ENCODE measurements at regions not wholly inside any gene's neighbourhood (a gene's known extent, or its start where the extent isn't known, plus 50 kb on each side); places are given as distances from the start of the nearest gene placed in this dataset.

GRCh38 chr3:178260887-178261565, 275.2 kb upstream of the KCNMB2 start:
- no peak for DNase-seq

DNA sequence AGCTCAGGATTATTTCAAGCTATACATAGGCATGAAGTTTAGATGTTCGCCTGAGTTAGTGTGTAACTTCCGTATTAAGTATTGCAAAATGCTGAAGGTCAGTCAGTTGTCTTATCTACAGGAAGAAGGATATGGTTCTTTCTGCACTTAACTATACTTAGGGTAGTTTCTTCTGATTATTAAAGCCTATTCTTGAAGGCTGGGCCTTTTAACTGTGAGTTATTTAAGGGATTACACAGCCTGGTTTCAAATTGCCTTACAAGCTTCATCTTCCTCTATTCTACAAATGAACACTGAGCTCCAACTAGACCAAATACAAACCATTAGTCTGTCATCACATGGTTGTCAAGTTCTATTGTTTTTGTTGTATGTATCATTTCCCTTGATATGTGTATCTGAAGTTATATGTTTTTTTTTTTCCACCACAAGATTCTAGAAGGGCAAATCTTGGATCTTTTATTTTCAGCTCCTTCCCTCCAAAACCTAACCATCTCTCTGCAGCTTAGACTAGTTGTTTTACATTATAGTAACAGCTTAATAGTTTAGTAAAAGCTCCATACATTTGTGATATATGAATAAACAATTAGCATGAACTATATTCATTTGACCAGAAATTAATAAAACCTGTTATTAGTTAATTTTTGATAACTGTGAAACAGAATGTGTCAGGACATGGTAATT, 272.9 kb upstream of the KCNMB2 start:
- DNase-seq = no peak

GRCh38 chr3:178267158-178267844, 268.9 kb upstream of the KCNMB2 start:
- no peak for DNase-seq

DNA sequence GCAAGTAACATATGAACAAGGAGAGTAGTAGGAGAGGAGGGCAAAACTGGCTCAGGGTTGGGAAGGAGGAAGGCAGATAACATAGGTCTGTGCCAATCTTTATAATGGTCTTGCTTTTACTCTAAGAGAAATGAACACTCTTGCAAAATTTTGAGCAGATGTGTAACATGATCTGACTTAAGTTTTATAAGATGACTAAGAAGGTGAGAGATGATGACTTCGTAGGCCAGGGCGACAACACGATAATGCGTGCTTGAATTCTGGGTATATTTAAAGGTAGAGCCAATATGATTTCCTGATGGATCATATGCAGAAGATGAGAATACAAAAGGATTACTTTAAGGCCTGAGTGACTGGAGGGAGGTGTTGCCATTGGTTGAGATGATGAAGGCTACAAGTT, 265.4 kb upstream of the KCNMB2 start:
- no peak for DNase-seq

DNA sequence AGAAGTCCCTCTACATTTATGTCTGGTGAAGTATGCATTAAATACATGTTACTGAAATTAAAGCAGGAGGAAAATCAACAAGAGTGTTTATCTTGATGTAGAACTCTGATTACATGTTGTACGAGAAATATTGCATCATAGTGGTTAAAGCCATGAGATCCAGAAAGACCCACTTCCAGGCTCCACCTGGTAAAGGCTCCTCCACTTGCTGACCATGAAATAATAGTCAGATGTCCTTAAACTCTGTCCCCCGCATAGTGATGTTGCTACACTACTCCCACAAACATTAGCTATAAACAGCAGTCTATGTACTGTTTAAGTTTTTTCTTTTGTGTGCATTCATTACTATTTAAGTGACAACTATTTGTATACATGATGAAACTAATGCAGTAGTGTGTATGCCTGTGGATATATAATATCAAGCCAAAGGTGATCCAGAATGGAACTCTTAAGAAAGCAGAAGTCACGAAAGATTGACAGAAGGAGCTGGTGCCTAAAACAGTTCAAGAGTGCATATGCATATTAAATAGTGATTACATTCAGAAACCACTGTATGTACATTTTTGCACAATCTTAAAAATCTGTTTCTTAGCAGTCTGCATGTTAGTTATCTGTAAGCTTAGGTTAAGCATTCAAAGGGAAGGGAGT, 264.4 kb upstream of the KCNMB2 start:
- DNase-seq = no peak

GRCh38 chr3:178272841-178273240, 263.4 kb upstream of the KCNMB2 start:
- DNase-seq = no peak

- no peak for DNase-seq
Measured at GRCh38 chr3:178274711-178275110, 261.5 kb upstream of the KCNMB2 start.

DNA sequence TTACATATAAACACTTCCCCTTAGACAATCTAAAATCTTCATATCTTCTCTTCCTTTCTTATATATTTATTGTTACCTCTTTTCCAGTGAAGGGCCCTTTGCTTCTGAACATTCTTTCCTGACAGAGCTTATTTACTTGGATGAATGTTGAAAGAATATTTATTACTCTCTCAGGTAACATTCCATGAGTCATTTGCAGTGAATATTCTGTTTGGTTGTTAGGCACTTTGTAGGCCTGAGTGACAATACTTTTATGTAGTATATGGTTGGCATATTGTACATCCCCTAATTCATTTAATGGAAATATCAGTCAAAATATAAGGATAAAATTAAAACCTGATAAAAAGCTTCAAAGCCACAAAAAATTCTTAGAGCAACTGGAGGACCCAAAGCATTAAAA, 260.9 kb upstream of the KCNMB2 start:
- DNase-seq = no peak

DNA sequence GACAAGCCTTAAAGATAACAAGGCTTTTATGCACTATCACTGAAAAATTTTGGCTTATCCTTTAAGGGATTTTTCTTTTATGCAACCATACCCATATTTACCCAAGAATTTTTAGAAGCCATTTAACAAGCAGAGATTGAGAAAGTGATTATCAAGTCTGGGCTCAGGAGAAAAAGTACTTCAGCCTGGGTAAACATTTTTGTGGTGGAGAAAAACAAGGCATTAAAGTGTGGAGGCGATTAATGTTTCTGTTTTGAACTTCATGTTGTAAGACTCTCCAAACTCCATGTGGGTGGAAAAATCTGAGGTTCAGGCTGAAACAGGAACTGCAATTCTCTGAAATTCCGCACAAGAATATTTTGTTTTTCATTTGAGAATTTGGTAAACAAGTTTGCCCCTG, 260.4 kb upstream of the KCNMB2 start:
- DNase-seq = no peak

- no peak for DNase-seq
Measured at GRCh38 chr3:178277605-178278004, 258.6 kb upstream of the KCNMB2 start.

GRCh38 chr3:178283561-178283960, 252.7 kb upstream of the KCNMB2 start:
- DNase-seq = no peak

GRCh38 chr3:178284181-178284580, 252.1 kb upstream of the KCNMB2 start:
- DNase-seq = no peak

DNA sequence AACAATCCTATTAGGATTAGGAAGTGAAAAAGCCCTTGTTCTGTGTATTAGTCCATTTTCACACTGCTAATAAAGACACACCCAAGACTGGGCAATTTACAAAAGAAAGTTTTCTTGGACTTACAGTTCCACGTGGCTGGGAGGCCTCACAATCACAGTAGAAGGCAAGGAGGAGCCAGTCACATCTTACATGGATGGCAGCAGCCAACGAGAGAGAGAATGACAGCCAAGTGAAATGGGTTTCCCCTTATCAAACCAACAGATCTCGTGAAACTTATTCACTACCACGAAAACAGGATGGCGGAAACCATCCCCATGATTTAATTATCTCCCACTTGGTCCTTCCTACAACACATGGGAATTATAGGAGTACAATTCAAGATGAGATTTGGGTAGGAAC, 248.2 kb upstream of the KCNMB2 start:
- DNase-seq = no peak

DNA sequence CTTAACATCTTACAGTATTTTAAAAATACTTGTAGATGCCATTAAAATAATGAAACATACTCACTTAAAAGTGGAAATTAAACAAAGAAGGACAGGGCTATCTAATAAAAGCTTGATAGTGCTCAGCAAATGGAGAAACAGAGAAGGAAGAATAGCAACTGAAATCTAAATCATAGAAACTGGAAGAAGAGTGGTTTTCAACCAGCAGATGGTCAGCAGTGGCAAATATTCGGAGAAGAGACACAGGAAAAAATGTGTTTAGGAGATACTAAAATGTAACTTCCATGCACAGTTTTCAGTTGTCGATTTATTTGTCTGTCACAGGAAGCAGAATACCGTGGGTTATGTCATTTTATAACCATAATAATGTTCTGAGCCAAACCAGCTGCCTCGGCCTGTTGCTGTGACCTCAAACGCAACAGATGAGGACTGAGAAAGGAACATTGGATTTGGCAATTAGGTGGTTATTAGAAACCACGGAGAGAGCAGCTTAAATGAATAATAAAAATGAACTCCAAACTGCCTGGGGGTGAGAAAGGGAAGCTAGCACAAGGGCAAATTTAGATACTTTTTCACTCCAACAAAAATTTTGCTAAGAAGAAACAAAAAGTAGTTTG, 246.6 kb upstream of the KCNMB2 start:
- no peak for DNase-seq

- DNase-seq = no peak
Measured at GRCh38 chr3:178291574-178292370, 244.5 kb upstream of the KCNMB2 start.

- DNase-seq = no peak
Measured at GRCh38 chr3:178295292-178295912, 240.8 kb upstream of the KCNMB2 start.

DNA sequence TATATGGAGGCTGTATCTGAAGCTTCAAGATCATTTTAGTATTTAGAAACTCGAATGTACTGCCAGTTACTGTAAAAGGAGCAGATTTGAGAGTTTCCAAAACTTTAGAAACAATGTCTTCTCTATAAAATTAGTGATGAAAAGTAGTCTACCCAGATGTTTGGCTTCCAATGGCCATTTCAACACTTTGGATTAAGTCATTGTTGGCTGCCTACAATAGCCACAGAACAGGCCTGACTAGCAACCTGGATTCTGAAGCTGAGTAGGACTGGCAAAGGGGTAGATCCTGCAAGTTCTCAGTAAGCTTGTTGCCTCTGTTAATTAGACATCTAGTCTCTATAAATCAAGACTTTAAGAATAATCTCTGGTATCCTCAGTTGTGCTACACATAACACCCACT, 239.0 kb upstream of the KCNMB2 start:
- DNase-seq = no peak

- no peak for DNase-seq
Measured at GRCh38 chr3:178297740-178298139, 238.5 kb upstream of the KCNMB2 start.

GRCh38 chr3:178300441-178300959, 235.7 kb upstream of the KCNMB2 start:
- no peak for DNase-seq

DNA sequence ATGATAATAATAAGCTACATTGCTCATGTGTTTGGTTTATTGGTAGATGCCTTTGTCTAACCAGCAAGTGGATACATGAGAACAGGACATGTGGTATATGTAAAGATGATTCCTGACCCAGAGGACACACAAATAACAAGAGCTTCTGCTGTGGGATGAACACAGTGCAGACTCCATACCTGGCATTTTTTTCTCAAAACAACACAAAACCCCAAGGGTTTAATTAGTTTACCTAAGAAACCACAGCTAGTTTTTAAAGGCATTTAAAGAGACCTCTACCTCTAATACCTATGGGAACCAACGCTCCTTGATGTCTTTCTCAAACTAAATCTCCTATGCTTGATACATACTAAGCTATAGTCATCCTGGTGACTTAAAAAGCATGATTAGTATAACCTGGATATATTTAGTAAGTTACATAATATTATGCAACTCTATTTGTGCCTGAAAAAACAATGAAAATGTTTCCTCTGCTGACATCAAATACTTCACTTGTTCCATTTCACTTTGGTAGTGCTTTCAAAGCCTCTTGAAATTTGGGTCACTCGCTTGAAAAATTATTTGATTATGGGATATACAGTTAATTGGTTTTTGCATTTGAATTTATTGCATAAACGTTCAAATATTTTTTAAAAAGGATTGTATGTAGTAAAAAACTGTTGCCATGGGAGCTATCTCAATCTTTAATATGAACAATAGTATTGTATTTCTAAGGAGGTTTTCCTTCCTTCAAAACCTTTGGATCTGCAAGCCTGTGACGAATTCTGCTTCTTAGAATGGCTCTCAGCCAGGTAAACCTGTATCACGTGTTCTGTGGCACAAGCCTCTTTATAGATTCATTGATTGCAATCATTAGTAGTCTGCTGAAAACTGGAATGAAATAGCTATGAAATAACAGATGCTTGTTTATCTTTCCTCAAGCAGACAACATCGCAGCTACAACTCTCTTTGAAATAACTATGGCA, 233.0 kb upstream of the KCNMB2 start:
- DNase-seq = no peak
